DOHH2 (cell line): ENCODE measurements at regions not wholly inside any gene's neighbourhood (a gene's known extent, or its start where the extent isn't known, plus 50 kb on each side); places are given as distances from the start of the nearest gene placed in this dataset.

Source experiments
- CTCF ChIP-seq: fragments of 200-600 bp; sonication (generic); IDR thresholded peaks from one replicate; pipeline ENCODE4 v1.5.1; 2014; ENCODE audit warnings: antibody characterized with exemption, mild to moderate bottlenecking, low read depth, low read length; ENCODE audit not compliant: poor library complexity, severe bottlenecking
- EZH2phosphoT487 ChIP-seq: fragments of 200-600 bp; sonication (generic); IDR thresholded peaks from 2 replicates; pipeline ENCODE4 v1.6.1; 2017; ENCODE audit warnings: borderline replicate concordance, mild to moderate bottlenecking, antibody characterized with exemption, low read length, moderate library complexity, mixed read lengths

GRCh38 chr3:188948281-188948996 lies 223.3 kb upstream of the TPRG1 start:
- TF ChIP-seq CTCF = no peak
- TF ChIP-seq EZH2phosphoT487 = no peak
